GM12865 (cell line): ENCODE measurements at regions not wholly inside any gene's neighbourhood (a gene's known extent, or its start where the extent isn't known, plus 50 kb on each side); places are given as distances from the start of the nearest gene placed in this dataset.

Experiments used
- DNase-seq: peaks from one replicate; pipeline ENCODE4 v3.0.0; 2010; ENCODE audit warnings: low read depth
- H3K4me3 ChIP-seq: 2 replicates; pipeline ENCODE4 v1.5.1; 2011; ENCODE audit warnings: mild to moderate bottlenecking, low read depth, low read length, control low read depth
- TF ChIP-seq, protein P1 (sequence below): IDR thresholded peaks from 2 replicates; pipeline ENCODE4 v1.5.1; 2011; ENCODE audit warnings: low read length, control low read depth, low read depth, inconsistent platforms; ENCODE audit not compliant: insufficient read depth; ENCODE audit errors: missing control alignments

DNA sequence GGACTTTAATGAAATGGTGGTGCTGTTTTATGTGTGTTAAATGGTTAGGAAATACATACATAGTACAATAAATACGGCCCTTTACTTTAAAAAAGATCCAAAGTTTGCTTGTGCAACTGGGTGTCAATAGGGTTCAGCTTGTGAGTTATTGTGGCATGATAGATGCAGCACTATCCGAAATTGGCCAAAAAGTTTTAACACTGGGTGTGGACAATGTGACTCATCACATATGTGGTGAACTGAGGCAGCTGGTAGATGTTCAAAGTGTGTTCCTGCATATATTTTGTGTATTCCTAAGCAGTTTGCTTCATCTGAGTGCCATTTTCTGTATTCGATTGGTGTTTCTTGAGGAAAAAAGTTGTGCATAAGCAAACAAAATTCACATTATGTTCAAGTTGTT, 473.1 kb downstream of the KIF20B start:
- TF ChIP-seq, protein P1, sequence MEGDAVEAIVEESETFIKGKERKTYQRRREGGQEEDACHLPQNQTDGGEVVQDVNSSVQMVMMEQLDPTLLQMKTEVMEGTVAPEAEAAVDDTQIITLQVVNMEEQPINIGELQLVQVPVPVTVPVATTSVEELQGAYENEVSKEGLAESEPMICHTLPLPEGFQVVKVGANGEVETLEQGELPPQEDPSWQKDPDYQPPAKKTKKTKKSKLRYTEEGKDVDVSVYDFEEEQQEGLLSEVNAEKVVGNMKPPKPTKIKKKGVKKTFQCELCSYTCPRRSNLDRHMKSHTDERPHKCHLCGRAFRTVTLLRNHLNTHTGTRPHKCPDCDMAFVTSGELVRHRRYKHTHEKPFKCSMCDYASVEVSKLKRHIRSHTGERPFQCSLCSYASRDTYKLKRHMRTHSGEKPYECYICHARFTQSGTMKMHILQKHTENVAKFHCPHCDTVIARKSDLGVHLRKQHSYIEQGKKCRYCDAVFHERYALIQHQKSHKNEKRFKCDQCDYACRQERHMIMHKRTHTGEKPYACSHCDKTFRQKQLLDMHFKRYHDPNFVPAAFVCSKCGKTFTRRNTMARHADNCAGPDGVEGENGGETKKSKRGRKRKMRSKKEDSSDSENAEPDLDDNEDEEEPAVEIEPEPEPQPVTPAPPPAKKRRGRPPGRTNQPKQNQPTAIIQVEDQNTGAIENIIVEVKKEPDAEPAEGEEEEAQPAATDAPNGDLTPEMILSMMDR: no peak
- DNase-seq: no peak
- no peak overlapping the region for H3K4me3 ChIP-seq

DNA sequence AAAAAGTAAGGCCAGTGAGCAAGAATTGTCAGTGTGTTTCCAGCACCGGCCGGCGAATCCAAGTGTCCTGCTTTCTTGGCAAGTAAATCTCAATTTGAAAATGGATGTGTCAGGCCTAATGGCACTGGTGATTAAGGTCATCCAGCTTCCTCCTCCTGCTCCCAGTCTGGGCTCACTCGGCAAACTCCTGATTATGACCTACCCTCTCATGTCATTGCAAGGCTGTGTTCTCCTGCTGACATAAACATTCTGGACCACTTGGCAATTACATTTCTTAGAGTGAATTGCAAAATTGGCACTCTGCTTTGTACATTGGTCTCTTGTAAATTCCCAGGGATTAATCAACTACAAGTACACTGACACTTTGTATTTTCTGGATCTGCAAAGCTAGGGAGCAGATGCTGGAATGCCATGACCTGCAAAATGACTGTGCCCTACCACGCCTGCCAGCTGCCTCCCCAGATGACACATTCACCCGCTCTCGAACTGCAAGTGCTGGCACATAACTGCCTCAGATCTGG, 473.8 kb downstream of the KIF20B start:
- no peak for DNase-seq
- TF ChIP-seq, protein P1: no peak
- H3K4me3 ChIP-seq: no peak overlapping the region

DNA sequence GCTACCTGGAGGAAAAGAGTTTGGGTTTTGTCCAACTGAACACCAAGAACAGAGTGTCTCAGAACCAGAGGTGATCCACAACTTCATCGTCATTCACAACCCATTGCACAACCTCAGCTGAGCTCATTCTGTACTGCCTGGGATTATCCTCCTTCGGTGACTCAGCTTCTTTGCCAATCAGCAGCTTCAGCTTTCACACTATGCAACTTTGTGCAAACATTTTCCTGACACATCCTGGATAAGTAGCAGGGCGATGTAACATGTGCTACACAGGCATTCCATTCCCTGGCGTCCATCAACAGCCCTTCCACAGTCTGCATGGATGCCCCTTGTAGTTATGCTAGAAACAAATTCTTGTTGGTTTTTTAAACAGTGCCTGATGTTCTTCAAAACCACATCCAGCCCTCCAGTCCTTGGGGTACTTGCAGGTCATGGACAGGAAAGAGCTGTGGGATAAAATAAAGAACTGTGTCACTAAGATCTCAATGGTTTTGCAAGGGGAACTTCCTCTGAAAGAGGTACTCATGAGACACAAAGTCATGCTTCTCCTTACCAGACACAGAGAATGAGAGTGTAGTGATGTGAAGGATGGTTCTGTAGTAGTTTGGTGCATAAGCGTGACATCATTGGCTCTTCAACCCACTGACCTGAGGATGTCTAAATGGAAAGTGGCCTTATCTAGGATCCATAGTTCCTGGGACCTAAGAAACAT, 478.5 kb downstream of the KIF20B start:
- peak; percentile 46 for DNase-seq
- H3K4me3 ChIP-seq: no peak overlapping the region
- TF ChIP-seq, protein P1: no peak

DNA sequence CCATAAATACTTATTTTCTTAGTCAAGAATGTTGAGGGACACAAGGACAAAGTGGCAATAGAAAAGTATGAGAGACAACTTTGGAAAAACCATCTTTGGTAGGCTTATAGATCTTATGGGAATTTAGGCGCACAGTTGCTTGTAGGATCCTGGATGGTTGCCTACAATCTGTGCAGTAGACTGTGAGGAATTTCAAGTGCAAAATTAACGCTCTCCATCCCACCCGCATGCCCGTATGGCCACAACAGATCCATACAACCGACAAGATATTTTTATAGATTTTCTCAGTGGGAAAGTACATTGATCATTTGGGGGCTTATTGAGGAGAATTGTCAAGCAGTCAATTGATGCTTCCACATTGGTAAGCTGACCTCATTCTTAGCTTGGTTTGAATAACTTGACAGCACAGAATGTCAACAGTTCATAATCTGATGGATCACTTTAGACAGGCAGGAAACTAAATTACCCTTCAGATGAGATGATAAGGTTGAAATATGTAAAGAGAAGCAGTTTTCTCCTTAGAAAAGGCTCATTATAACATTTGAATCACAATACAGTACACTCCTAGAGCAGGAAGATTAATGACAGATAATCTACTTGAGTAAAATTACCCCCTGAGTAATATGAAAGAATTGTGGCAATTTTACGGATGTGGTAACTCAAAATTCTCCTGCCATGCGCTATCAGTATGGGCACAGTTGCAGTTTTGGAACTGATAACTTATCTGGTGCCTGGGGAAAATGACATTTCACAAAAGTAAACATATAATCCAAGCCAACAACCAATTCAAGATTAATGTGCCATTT, 479.7 kb downstream of the KIF20B start:
- TF ChIP-seq, protein P1: no peak
- H3K4me3 ChIP-seq: no peak overlapping the region
- DNase-seq: no peak

DNA sequence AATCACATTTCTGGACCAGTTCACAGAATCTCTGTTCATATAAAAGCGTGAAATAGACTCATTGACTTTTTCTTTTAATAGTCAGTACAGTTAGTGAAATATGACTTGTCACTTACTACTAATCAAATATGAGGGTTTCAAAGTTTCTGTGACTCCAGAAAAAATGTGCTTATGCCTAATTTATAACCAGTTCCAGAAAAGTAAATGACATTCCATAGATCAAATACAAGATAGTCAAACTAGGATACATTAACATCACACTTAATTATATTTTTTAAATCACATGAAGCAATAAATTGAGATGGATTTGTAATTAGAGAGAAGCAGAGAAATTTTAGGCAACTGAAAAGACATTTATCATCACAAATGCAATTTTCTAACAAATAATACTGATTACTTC, 491.4 kb downstream of the KIF20B start:
- TF ChIP-seq, protein P1: no peak
- DNase-seq: no peak
- H3K4me3 ChIP-seq: no peak overlapping the region

DNA sequence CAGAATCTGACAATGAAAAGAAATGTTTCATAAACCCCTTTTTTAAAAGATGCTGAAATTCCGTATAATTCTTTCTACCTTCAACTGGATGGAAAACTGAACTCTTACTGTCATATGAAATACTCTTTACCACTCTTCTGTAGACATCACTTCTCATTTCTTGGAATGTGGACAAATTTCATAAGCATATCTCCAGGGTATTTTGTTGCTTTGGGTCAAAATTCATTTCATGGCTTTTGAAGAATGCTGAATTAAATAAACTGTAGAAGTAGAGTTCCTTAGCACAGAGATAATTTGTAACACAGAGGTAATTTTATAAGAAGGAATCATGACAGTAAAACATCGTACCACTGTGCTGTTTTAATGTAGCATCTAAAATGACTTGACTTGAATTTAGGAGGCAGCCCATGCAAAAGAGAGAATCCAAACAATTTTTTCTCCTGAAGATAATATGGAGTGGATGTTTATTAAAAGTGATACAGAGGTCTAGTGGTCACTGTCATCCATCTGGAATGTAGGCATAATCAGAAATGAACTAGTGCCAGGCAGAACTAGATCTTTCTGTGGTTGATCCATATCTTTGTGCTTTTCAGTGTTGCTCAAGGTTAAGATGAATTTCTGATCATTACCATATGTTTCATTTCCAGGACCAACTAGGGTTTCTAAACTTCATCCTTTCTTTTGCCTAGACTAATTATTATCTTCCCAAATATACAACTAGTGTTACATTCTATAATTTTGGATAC, 492.0 kb downstream of the KIF20B start:
- no peak for DNase-seq
- no peak overlapping the region for H3K4me3 ChIP-seq
- TF ChIP-seq, protein P1: no peak
